ENCODE measurements at regions not wholly inside any gene's neighbourhood (a gene's known extent, or its start where the extent isn't known, plus 50 kb on each side); places are given as distances from the start of the nearest gene placed in this dataset.

GRCh38 chr12:126055521-126055920 is 990.3 kb downstream of the AACS start:
- no peak for TF ChIP-seq CTCF (IDR thresholded peaks at IDR 0.05; ENCODE audit: low read depth, low read length)
- no peak overlapping the region for H3K4me3 ChIP-seq (replicated peaks in 1 of 2; ENCODE audit: low read depth in 2 of 2, low read length in 2 of 2)
- peak in 1 of 2 donors; percentile 78 for DNase-seq (ENCODE audit: low read depth in 2 of 2)

GRCh38 chr12:126061777-126062176 is 996.5 kb downstream of the AACS start:
- TF ChIP-seq CTCF (IDR thresholded peaks at IDR 0.05; ENCODE audit: low read depth, low read length), result no peak
- no peak for DNase-seq (ENCODE audit: low read depth in 2 of 2)
- no peak overlapping the region for H3K4me3 ChIP-seq (replicated peaks in 1 of 2; ENCODE audit: low read depth in 2 of 2, low read length in 2 of 2)

- DNase-seq (ENCODE audit: low read depth in 2 of 2), result no peak
- H3K4me3 ChIP-seq (replicated peaks in 1 of 2; ENCODE audit: low read depth in 2 of 2, low read length in 2 of 2), result no peak overlapping the region
- no peak for TF ChIP-seq CTCF (IDR thresholded peaks at IDR 0.05; ENCODE audit: low read depth, low read length)
These were observed 998.8 kb downstream of the AACS start for GRCh38 chr12:126064028-126064427.

GRCh38 chr12:126067626-126068329 is 1002.5 kb downstream of the AACS start:
- TF ChIP-seq CTCF (IDR thresholded peaks at IDR 0.05; ENCODE audit: low read depth, low read length), result no peak
- no peak overlapping the region for H3K4me3 ChIP-seq (replicated peaks in 1 of 2; ENCODE audit: low read depth in 2 of 2, low read length in 2 of 2)
- DNase-seq (ENCODE audit: low read depth in 2 of 2), result no peak

- H3K4me3 ChIP-seq (replicated peaks in 1 of 2; ENCODE audit: low read depth in 2 of 2, low read length in 2 of 2), result no peak overlapping the region
- peak; percentile 69 for TF ChIP-seq CTCF (IDR thresholded peaks at IDR 0.05; ENCODE audit: low read depth, low read length)
- peak; percentile 54 to 84 for DNase-seq (ENCODE audit: low read depth in 2 of 2)
These were observed 1004.4 kb downstream of the AACS start for GRCh38 chr12:126069549-126070165.

GRCh38 chr12:126076515-126076914 is 1011.3 kb downstream of the AACS start:
- no peak for TF ChIP-seq CTCF (IDR thresholded peaks at IDR 0.05; ENCODE audit: low read depth, low read length)
- H3K4me3 ChIP-seq (replicated peaks in 1 of 2; ENCODE audit: low read depth in 2 of 2, low read length in 2 of 2), result no peak overlapping the region
- no peak for DNase-seq (ENCODE audit: low read depth in 2 of 2)

All from cardiac fibroblast (primary cell).